ENCODE measurements at regions not wholly inside any gene's neighbourhood (a gene's known extent, or its start where the extent isn't known, plus 50 kb on each side); places are given as distances from the start of the nearest gene placed in this dataset.
"Not testable (repeated sequence)": the region's sequence is repeated elsewhere in the genome, so short reads cannot be mapped to it uniquely, and the experiment has no call there.

DNA sequence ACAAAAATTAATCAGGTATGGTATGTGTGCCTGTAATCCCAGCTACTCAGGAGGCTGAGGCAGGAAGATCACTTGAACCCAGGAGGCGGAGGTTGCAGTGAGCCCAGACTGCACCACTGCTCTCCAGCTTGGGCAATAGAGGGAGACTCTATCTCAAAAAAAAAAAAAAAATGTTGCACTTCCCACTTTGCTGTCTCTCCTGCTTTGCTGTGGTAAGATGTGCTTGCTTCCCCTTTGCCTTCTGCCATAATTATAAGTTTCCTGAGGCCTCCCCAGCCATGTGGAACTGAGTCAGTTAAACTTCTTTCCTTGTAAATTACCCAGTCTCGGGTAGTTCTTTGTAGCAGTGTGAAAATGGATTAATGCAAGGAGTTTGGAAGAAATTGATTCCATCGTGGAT, 120.3 kb upstream of the CFAP20DC start:
- DNase-seq = not testable (repeated sequence)

DNA sequence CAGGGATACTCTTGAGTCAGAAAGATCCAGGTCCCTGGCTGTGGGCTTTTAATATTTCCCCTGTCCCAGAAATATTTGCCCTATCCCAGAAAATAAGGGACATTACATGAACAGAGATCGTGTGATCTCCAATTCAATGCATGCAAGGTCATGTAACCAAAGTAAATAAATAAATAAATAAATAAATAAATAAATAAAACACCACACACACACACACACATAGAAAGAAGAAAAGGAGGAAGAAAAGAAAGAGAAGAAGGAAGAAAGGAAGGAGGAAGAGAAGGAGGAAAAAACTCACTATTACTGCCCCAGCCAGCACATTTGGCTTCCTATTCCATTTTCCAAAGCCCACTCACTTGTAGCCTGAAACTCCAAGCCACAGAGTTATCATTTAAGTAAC, 117.9 kb upstream of the CFAP20DC start:
- no peak for DNase-seq

GRCh38 chr3:59163953-59164352, 114.1 kb upstream of the CFAP20DC start:
- DNase-seq = no peak

DNA sequence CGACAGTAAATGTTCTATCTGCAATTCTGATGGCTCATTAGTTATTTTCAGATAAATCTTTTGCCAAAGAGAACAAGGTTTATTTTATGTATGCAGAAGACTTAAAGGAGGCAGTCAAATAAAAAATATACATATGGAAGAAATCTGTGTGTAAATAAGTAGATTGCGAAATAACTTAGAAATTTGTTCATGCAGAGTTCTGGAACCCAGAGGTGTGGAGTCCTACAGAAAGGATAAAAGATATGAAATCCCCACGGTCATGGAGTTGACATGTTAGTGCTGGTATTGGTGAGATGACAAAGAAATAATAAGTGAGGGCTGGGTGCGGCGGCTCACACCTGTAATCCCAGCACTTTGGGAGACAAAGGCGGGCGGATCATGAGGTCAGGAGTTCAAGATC, 111.2 kb upstream of the CFAP20DC start:
- no peak for DNase-seq

DNA sequence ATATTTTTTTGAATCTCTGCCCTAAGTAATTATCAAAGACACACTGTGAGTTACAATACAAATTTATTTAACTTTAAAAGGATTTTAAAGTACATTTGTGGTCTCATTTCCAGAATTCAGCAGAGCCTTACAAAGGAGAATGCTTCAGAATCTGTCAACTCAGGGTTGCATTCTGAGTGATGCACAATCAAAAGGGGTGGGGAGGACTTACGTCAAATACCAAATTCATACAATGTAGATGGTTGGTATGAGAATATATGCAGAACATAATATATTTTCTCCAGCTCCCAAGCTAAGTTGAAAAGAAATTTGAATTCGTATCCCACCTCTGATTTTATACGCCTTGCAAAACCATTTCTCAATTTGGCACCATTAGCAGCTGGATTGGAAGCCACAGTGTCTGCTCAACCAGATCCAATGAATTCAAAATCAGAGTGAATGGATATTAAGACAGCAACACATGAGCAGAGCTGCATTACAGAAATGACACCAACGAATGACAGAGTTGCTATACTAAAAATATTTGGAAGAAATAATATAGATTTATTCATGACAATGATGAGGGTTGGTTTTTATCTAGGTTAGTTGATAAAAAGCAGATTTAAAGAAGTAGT, 110.4 kb upstream of the CFAP20DC start:
- no peak for DNase-seq

DNA sequence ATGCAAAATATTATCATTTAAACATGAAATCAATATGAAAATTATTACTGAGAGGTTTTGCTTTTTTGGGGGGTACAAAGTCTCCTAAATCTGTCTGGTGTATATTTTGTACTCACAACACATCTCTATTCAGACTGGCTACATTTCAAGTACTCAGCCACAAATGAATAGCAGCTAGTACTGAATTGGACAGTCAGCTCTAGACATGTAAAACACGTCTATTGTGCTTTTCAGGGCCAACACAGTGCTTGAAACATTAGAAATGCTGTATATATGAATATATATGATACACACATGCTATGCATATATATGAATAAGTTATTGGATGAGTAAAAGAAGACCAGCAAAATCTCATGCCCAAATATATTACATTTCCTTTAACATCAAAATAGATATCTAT, 103.8 kb upstream of the CFAP20DC start:
- DNase-seq = no peak

DNA sequence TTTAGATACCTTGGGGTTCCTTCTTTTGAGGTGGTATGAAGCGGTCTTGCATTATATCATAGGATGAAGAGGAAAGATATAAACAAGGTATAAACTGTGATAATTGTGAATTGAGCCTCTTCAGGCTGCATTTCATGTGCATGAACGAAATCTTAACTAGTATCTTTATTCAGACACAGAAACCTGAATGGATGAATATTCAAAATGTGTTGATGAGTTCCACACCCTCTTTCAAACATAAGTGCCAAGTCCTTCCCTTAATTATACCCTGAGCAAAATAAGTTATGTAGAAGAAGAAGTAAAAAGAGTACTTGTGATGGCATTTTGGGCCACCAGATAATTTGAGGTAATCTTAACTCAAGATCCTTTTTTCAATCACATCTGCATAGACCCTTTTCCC, 103.1 kb upstream of the CFAP20DC start:
- DNase-seq = no peak

DNA sequence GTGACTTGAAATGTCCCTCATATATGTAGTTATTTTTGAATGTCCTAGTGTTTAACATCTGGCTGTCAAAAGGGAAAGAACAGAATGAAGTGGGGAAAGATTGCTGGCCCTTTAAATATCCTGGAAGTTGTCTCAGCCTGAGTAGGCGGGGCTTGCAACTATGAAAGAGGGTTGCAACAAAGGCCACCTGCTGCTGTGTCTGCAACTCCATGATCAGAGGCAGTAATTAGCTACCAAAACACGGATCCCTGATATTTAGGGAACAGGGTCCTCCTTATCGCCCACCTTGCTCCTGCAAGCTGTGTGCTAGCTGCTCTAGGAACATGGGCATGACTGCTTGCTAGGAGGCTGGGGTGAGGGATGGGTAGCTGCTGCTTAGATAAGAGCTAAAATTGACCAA, 100.2 kb upstream of the CFAP20DC start:
- no peak for DNase-seq

- no peak for DNase-seq
Measured at GRCh38 chr3:59149166-59149565, 99.3 kb upstream of the CFAP20DC start.

GRCh38 chr3:59143447-59143846, 93.6 kb upstream of the CFAP20DC start:
- no peak for DNase-seq

- no peak for DNase-seq
Measured at GRCh38 chr3:59142556-59142955, 92.7 kb upstream of the CFAP20DC start.

DNA sequence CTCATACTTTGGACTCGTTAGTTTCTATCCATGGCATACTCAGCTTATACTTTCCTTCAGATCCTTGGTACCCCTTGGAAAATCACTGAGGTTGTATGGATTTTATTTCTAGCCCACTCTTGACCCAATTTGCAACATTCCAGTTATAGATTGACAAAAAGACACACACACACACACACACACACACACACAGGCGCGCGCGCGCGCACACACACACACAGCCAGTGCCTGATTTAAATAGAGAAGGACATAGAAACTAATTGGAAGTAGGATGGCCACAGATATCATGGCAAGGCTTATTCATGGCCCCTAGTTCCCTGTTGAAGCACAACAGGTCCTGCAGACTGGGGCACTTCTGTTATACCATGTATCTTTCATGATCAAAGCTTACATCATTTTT, 89.1 kb upstream of the CFAP20DC start:
- DNase-seq = no peak

- DNase-seq = no peak
Measured at GRCh38 chr3:59137415-59137814, 87.6 kb upstream of the CFAP20DC start.

- DNase-seq = no peak
Measured at GRCh38 chr3:59136081-59136480, 86.3 kb upstream of the CFAP20DC start.

DNA sequence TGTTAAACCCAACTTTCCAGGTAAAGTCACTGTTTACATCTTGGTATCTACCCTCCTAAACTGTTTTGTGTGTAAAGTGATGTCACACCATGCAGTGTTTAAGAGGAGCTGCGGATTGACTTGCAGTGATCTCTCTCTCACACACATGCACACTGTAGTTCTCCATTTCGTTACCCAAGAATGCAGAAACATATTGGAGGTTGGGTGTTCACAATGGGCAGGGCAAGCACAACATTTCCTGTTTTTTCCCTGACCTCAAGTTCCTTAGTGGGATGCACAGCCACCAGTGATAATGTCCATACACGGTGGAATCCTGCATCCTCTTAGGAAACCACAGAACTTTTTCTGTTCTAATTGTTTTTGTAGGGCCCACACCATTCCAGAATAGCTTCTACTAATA, 85.3 kb upstream of the CFAP20DC start:
- no peak for DNase-seq

DNA sequence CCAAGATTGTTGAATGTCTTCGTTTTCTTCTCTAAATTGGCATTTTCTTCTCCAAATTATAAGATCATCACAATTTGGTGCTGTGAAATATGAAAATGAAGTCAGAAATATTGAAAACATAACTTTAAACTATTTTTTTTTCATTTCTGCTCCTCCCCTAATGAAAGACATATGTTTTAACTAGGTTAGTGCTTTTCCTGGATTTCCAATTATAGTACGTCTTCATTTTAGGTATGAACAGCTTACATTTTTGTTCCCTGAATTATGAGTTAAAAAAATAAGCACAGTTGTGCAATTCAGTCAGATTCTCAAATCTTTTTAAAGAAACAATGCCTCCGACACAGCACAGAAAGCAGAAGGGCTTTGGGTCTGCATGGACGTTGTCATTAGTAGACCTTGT, 83.5 kb upstream of the CFAP20DC start:
- no peak for DNase-seq

DNA sequence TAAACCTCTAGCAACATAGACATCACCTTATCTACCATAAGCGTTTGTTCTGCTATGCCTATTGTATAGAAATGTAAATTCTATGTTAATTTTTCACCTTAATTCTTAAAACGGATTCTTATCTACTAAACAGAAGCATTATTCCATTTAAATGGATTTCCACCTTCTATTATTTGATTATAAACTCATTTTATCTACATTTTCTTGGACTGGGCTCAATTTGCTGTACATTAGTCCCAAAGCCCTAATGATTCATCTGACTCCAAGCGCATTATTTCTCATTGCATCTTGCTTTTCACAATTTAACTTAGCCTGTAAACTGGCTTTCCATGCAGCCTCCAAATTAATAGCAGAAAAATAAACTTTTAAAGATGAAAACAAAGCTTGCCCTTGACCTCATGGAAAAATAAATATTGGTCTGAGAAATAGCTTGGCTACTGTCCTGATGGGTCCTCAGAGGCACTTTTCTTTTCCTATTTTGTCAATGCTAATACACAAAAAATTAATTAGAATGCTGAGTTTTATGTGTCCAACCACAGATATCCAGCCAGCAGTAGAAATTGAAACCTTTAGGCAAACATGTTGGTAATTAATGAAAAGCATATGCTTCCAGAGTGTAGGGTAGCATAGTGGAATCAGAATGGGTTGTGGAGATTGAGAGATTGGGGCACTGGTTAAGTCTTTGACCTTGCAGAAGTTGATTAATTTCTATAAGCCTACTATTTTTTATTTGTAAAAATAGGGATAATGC, 81.4 kb upstream of the CFAP20DC start:
- no peak for DNase-seq

DNA sequence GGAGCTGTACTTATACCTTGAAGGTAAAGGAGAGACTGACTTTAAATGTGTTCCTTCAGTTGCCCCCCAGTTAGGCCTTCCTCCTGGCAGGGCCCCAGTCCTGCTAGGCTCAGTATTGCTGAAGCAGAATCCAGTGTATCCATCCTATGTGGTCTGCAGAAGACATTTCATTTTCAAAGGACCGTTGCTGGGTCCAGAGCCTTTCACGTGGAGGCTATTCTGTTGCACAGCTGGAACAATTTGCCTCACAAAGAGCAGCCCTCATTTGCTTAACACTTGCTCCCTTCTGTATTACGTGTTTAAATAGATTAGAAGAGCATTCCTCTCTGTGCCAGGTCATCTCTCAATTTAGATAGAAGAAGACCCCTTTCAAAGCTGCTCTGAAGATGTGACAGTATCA, 78.9 kb upstream of the CFAP20DC start:
- DNase-seq = no peak

DNA sequence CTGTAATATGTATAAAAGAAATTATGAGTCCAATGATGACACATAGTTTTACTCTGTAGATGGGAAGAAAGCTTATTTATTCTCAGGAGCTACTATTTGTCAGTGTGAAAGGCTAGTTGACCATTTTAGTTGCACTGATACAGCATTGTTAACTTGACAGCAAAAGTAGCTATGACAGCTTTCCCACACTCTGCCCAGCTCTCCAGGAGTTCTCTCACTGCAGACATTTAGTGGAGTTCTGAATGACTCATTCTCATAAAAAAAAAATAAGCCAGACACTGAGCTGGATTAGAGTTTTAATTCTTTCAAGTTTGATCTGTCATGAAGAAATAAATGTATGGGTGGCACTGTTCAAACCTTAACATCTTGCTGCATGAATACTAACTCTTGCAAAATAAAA, 77.2 kb upstream of the CFAP20DC start:
- DNase-seq = no peak

GRCh38 chr3:59126446-59126845, 76.6 kb upstream of the CFAP20DC start:
- DNase-seq = no peak

GRCh38 chr3:59121346-59122144, 71.7 kb upstream of the CFAP20DC start:
- no peak for DNase-seq

DNA sequence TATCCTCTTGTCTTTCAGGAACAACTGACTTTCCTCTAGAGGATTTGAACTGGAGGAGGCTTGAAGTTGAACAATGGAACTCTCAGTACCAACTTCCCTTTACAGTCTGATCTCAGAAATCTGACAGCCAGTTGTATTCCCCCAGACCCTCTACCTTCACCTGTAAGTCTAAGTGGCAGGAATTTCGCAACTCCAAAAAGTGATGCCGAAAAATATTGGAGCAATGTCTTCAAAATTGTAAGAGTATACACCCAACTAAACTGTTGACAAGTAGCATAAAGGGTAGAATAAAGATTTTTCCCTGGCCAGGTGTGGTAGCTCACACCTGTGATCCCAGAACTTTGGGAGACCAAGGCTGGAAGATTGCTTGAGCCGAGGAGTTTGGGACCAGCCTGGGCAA, 69.1 kb upstream of the CFAP20DC start:
- no peak for DNase-seq

DNA sequence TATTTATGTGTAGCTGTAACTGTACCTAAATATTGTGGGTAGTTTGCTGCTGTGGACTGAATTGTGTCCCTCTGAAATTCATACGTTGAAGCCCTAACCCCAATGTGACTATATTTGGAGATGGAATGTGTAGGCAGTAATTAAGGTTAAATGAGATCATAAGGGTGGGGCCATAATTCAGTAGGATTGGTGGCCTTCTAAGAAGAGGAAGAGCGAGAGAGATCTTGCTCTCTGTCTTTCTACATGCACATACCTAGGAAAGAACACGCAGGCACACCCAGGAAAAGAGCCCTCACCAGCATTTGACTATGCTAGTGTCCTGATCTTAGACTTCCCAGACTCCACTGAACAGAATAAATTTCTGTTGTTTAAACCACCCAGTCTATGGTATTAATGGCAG, 67.6 kb upstream of the CFAP20DC start:
- no peak for DNase-seq

DNA sequence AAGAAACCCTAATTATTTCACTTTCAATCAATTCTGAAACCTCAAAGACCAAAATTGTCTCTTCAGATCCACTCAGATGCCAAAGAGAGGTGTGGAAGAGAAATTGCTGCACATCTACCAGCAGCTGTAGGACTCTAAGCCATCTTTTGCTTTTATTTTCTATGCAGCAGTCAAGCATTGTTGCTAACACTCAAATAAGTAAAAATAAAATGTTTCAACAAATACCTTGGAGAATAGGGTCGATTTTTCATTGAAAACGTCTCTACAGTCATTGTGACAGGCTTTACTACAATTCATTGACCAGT, 66.4 kb upstream of the CFAP20DC start:
- no peak for DNase-seq

All from stimulated activated CD4-positive, alpha-beta T cell treated with anti-CD3 and anti-CD28 coated beads, Interleukin-4, amount 100 ng/mL, for 1 hour (primary cell).